Hematopoietic multipotent progenitor cell treated with erythropoietin and hydrocortisone succinate and interleukin-3 and kit ligand, for 15 days (in vitro differentiated cells): ENCODE measurements at regions not wholly inside any gene's neighbourhood (a gene's known extent, or its start where the extent isn't known, plus 50 kb on each side); places are given as distances from the start of the nearest gene placed in this dataset.
"Not testable (repeated sequence)": the region's sequence is repeated elsewhere in the genome, so short reads cannot be mapped to it uniquely, and the experiment has no call there.

ENCODE experiments used
- DNase-seq: peaks from one replicate; pipeline ENCODE4 v3.0.0-alpha.2; 2015; ENCODE audit warnings: low spot score

- no peak for DNase-seq
Measured at GRCh38 chr20:11682285-11682684, 235.4 kb upstream of the BTBD3 start.

GRCh38 chr20:11686195-11686594 is 231.5 kb upstream of the BTBD3 start:
- DNase-seq: no peak

- DNase-seq: no peak
Measured at GRCh38 chr20:11686820-11687543, 230.7 kb upstream of the BTBD3 start.

- DNase-seq: no peak
Measured at GRCh38 chr20:11687546-11688292, 230.0 kb upstream of the BTBD3 start.

GRCh38 chr20:11689262-11689661 is 228.4 kb upstream of the BTBD3 start:
- no peak for DNase-seq

- no peak for DNase-seq
Measured at GRCh38 chr20:11691766-11692165, 225.9 kb upstream of the BTBD3 start.

GRCh38 chr20:11692567-11692966 is 225.1 kb upstream of the BTBD3 start:
- DNase-seq: no peak

- no peak for DNase-seq
Measured at GRCh38 chr20:11694467-11694866, 223.2 kb upstream of the BTBD3 start.

GRCh38 chr20:11697055-11697454 is 220.6 kb upstream of the BTBD3 start:
- DNase-seq: no peak

GRCh38 chr20:11697646-11698045 is 220.0 kb upstream of the BTBD3 start:
- DNase-seq: no peak

- DNase-seq: no peak
Measured at GRCh38 chr20:11698124-11698523, 219.6 kb upstream of the BTBD3 start.

GRCh38 chr20:11700831-11701230 is 216.9 kb upstream of the BTBD3 start:
- no peak for DNase-seq

GRCh38 chr20:11702721-11703518 is 214.8 kb upstream of the BTBD3 start:
- DNase-seq: no peak

GRCh38 chr20:11705512-11705911 is 212.2 kb upstream of the BTBD3 start:
- no peak for DNase-seq

GRCh38 chr20:11708223-11708622 is 209.5 kb upstream of the BTBD3 start:
- DNase-seq: not testable (repeated sequence)

- no peak for DNase-seq
Measured at GRCh38 chr20:11711214-11711613, 206.5 kb upstream of the BTBD3 start.

- no peak for DNase-seq
Measured at GRCh38 chr20:11712639-11713160, 205.0 kb upstream of the BTBD3 start.

GRCh38 chr20:11714886-11715285 is 202.8 kb upstream of the BTBD3 start:
- DNase-seq: no peak

GRCh38 chr20:11716239-11716944 is 201.3 kb upstream of the BTBD3 start:
- DNase-seq: no peak

GRCh38 chr20:11716945-11717248 is 200.8 kb upstream of the BTBD3 start:
- no peak for DNase-seq

- no peak for DNase-seq
Measured at GRCh38 chr20:11717562-11717961, 200.1 kb upstream of the BTBD3 start.

- DNase-seq: no peak
Measured at GRCh38 chr20:11718474-11719094, 199.1 kb upstream of the BTBD3 start.
